ENCODE measurements at regions not wholly inside any gene's neighbourhood (a gene's known extent, or its start where the extent isn't known, plus 50 kb on each side); places are given as distances from the start of the nearest gene placed in this dataset.

DNA sequence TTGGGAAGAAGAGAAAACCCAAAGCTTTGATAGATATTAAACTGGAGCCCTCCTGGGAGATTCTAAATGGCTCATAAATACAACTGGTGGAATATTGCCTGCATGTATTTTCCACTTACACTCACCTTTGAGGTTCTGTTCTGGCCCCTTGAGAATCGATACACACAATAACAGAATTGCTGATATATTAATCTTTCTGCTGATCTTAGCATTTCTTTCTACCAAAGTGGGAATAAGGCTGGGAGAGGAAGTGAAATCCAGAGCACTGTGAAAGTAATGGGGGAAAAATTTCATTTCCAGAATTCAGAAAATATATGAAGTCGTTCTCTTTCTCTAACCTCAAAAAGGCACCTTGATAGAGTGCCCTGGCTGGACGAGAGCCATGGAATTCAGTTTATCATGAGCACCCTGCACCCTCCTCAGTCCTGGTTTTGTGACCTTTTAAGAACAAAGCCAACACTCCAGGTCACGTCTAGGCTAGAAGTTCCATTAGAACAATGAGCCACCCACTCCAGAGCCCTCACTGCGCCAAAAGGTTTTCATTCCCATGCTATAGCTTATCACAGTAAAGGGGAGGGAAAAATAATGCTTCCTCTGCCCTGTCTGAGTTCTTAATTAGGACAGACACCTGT, 244.5 kb downstream of the CD83 start:
- H3K79me2 ChIP-seq (ENCODE audit: insufficient read depth, low read length) = no peaks in the 10 kb centered on the region
- ChIA-PET POLR2A (no interaction called here), RAD21 (ENCODE audit: low non-redundant PET in 1 of 2, low total read pairs in 2 of 2, uncharacterized antibody in 2 of 2, unreplicated experiment in 2 of 2) (no interaction called here), CTCF (no interaction called here)
- no TSS peak for BruUV-seq (replicated peaks)
- H3K27me3 ChIP-seq (ENCODE audit: insufficient read depth, low read length) = no peaks in the 10 kb centered on the region
- H3K36me3 ChIP-seq (ENCODE audit: control insufficient read depth in 1 of 2, insufficient read depth in 2 of 2, low read length in 2 of 2) = no peaks in the 10 kb centered on the region
- no peak overlapping the region for H3K9ac ChIP-seq (ENCODE audit: low read length)
- H3K4me2 ChIP-seq (ENCODE audit: low read length) = no peak overlapping the region
- no peaks in the 10 kb centered on the region for H4K20me1 ChIP-seq (ENCODE audit: insufficient read depth)
- H3K9me2 ChIP-seq (ENCODE audit: insufficient read depth) = no peaks in the 10 kb centered on the region
- no peak overlapping the region for H3K27ac ChIP-seq (ENCODE audit: low read depth, low read length)
- no peaks in the 10 kb centered on the region for H3K4me1 ChIP-seq (ENCODE audit: control insufficient read depth in 1 of 2, insufficient read depth in 2 of 2, low read length in 2 of 2)
- intact Hi-C loops (cut with micrococcal nuclease) = no loop called here
- ATAC-seq (no peak), DNase-seq (ENCODE audit: low read depth, low spot score) (no peak)
- no peak overlapping the region for H3K4me3 ChIP-seq (replicated peaks in 1 of 2; ENCODE audit: low read depth in 1 of 2, low read length in 2 of 2)
- TF ChIP-seq SRF (IDR thresholded peaks at IDR 0.05; ENCODE audit: low read depth) (no peak), EZH2 (IDR thresholded peaks at IDR 0.05) (no peak), MAX (IDR thresholded peaks at IDR 0.05) (no peak), TCF7L2 (IDR thresholded peaks at IDR 0.05; ENCODE audit: borderline replicate concordance, extremely low read depth, insufficient read depth, insufficient read length) (no peak), ZNF274 (IDR thresholded peaks at IDR 0.05; ENCODE audit: low read depth, low read length) (no peak), EGR1 (IDR thresholded peaks at IDR 0.05; ENCODE audit: low read depth) (no peak), EZH2phosphoT487 (IDR thresholded peaks at IDR 0.05; ENCODE audit: borderline replicate concordance) (no peak), RAD21 (IDR thresholded peaks at IDR 0.05; ENCODE audit: low read depth) (no peak), JUND (IDR thresholded peaks at IDR 0.05) (no peak), CTCF (IDR thresholded peaks at IDR 0.05 in 2 of 3, conservative IDR thresholded peaks at IDR 0.05 in 1 of 3; ENCODE audit: borderline replicate concordance in 1 of 3, insufficient read depth in 1 of 3, low read depth in 2 of 3, low read length in 2 of 3) (no peak), CEBPB (IDR thresholded peaks at IDR 0.05; ENCODE audit: low read depth) (no peak), CBX3 (IDR thresholded peaks at IDR 0.05; ENCODE audit: low read depth) (no peak), ELF1 (IDR thresholded peaks at IDR 0.05; ENCODE audit: borderline replicate concordance, low read depth) (no peak), ZFX (IDR thresholded peaks at IDR 0.05) (no peak), YY1 (IDR thresholded peaks at IDR 0.05; ENCODE audit: extremely low read depth, insufficient replicate concordance, low read depth, low read length) (no peak)
- TF ChIP-seq, protein P1, sequence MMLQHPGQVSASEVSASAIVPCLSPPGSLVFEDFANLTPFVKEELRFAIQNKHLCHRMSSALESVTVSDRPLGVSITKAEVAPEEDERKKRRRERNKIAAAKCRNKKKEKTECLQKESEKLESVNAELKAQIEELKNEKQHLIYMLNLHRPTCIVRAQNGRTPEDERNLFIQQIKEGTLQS (IDR thresholded peaks at IDR 0.05) = no peak
- TF ChIP-seq, protein P2, sequence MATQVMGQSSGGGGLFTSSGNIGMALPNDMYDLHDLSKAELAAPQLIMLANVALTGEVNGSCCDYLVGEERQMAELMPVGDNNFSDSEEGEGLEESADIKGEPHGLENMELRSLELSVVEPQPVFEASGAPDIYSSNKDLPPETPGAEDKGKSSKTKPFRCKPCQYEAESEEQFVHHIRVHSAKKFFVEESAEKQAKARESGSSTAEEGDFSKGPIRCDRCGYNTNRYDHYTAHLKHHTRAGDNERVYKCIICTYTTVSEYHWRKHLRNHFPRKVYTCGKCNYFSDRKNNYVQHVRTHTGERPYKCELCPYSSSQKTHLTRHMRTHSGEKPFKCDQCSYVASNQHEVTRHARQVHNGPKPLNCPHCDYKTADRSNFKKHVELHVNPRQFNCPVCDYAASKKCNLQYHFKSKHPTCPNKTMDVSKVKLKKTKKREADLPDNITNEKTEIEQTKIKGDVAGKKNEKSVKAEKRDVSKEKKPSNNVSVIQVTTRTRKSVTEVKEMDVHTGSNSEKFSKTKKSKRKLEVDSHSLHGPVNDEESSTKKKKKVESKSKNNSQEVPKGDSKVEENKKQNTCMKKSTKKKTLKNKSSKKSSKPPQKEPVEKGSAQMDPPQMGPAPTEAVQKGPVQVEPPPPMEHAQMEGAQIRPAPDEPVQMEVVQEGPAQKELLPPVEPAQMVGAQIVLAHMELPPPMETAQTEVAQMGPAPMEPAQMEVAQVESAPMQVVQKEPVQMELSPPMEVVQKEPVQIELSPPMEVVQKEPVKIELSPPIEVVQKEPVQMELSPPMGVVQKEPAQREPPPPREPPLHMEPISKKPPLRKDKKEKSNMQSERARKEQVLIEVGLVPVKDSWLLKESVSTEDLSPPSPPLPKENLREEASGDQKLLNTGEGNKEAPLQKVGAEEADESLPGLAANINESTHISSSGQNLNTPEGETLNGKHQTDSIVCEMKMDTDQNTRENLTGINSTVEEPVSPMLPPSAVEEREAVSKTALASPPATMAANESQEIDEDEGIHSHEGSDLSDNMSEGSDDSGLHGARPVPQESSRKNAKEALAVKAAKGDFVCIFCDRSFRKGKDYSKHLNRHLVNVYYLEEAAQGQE (IDR thresholded peaks at IDR 0.05; ENCODE audit: low read depth) = no peak
- H3K9me3 ChIP-seq (ENCODE audit: control insufficient read depth in 1 of 2, insufficient read depth in 1 of 2, low read depth in 1 of 2, low read length in 2 of 2) = no peaks in the 10 kb centered on the region
- H2AFZ ChIP-seq (ENCODE audit: low read depth, low read length, poor library complexity, severe bottlenecking) = no peak overlapping the region

Measured in HCT116 (cell line).